MM.1S (cell line): ENCODE measurements at regions not wholly inside any gene's neighbourhood (a gene's known extent, or its start where the extent isn't known, plus 50 kb on each side); places are given as distances from the start of the nearest gene placed in this dataset.

Source experiments
- DNase-seq: peaks from one replicate; pipeline ENCODE4 v3.0.0-alpha.2; 2015
- H2AFZ ChIP-seq: fragments of 300-600 bp; sonication (generic); 2 replicates; pipeline ENCODE4 v1.6.0; 2016; ENCODE audit warnings: antibody characterized with exemption, low read length
- H3F3A ChIP-seq: fragments of 300-600 bp; sonication (generic); 2 replicates; pipeline ENCODE4 v1.6.1; 2016; ENCODE audit warnings: mild to moderate bottlenecking, antibody characterized with exemption, low read length, moderate library complexity, mixed read lengths; ENCODE audit not compliant: insufficient read depth
- H3K27ac ChIP-seq: fragments of 300-600 bp; sonication (generic); 2 replicates; pipeline ENCODE4 v1.5.1; 2016; ENCODE audit warnings: mild to moderate bottlenecking, low read length
- H3K27me3 ChIP-seq: fragments of 300-600 bp; sonication (generic); replicated peaks from 2 replicates; pipeline ENCODE4 v1.6.0; 2016; ENCODE audit warnings: low read length; ENCODE audit not compliant: insufficient read depth
- H3K36me3 ChIP-seq: fragments of 300-600 bp; sonication (generic); replicated peaks from 2 replicates; pipeline ENCODE4 v1.6.1; 2016; ENCODE audit warnings: mild to moderate bottlenecking, low read length, mixed read lengths; ENCODE audit not compliant: insufficient read depth
- H3K4me1 ChIP-seq: fragments of 300-600 bp; sonication (generic); 2 replicates; pipeline ENCODE4 v1.6.1; 2016; ENCODE audit warnings: low read length, mixed read lengths
- H3K4me2 ChIP-seq: fragments of 300-600 bp; sonication (generic); 2 replicates; pipeline ENCODE4 v1.6.0; 2016; ENCODE audit warnings: low read depth, low read length
- H3K4me3 ChIP-seq: fragments of 300-600 bp; sonication (generic); 2 replicates; pipeline ENCODE4 v1.5.1; 2016; ENCODE audit warnings: low read length, mixed read lengths
- H3K79me2 ChIP-seq: fragments of 300-600 bp; sonication (generic); 2 replicates; pipeline ENCODE4 v1.6.1; 2016; ENCODE audit warnings: mixed run types, low read length, mixed read lengths
- H3K9ac ChIP-seq: fragments of 300-600 bp; sonication (generic); 2 replicates; pipeline ENCODE4 v1.6.1; 2016; ENCODE audit warnings: low read length, mixed read lengths
- H3K9me2 ChIP-seq: fragments of 300-600 bp; sonication (generic); replicated peaks from 2 replicates; pipeline ENCODE4 v1.6.1; 2016; ENCODE audit warnings: mild to moderate bottlenecking, low read length, mixed read lengths; ENCODE audit not compliant: insufficient read depth
- H3K9me3 ChIP-seq: fragments of 300-600 bp; sonication (generic); replicated peaks from 2 replicates; pipeline ENCODE4 v1.6.1; 2016; ENCODE audit warnings: mild to moderate bottlenecking, low read length, mixed read lengths; ENCODE audit not compliant: insufficient read depth
- H4K20me1 ChIP-seq: fragments of 300-600 bp; sonication (generic); 2 replicates; pipeline ENCODE4 v1.6.1; 2016; ENCODE audit warnings: mild to moderate bottlenecking, low read length, moderate library complexity, mixed read lengths; ENCODE audit not compliant: insufficient read depth
- EZH2 ChIP-seq: fragments of 300-600 bp; sonication (generic); optimal IDR thresholded peaks from 2 replicates; pipeline ENCODE3; 2017; ENCODE audit warnings: low read depth, mild to moderate bottlenecking, antibody characterized with exemption, low read length, mixed read lengths
- EZH2phosphoT487 ChIP-seq: fragments of 300-600 bp; sonication (generic); IDR thresholded peaks from 2 replicates; pipeline ENCODE4 v1.6.1; 2018; ENCODE audit warnings: antibody characterized with exemption, low read length
- TF ChIP-seq, protein P1 (sequence below): fragments of 300-600 bp; sonication (generic); IDR thresholded peaks from 2 replicates; pipeline ENCODE4 v1.5.1; 2016; ENCODE audit warnings: antibody characterized with exemption, low read length, mixed read lengths

GRCh38 chr2:177147834-177148445, 64.7 kb upstream of the HNRNPA3 start:
- Histone ChIP-seq H3K27me3 (0 out of 2 replicates have a peak, but pooled peaks cover 6% of the 10 kb centered on the region), H2AFZ (no peak overlapping the region), H4K20me1 (no peaks in the 10 kb centered on the region), H3K4me1 (peaks cover 7% of the 10 kb centered on the region; the same call in 1 of the 2 replicates), H3F3A (no peaks in the 10 kb centered on the region), H3K9me3 (no peaks in the 10 kb centered on the region), H3K9ac (no peak overlapping the region), H3K79me2 (no peaks in the 10 kb centered on the region), H3K4me3 (peak overlapping the region; percentile 65; the same call in 1 of the 2 replicates), H3K27ac (no peak overlapping the region), H3K36me3 (no peaks in the 10 kb centered on the region), H3K9me2 (no peaks in the 10 kb centered on the region), H3K4me2 (peak overlapping the region; percentile 95)
- TF ChIP-seq, protein P1, sequence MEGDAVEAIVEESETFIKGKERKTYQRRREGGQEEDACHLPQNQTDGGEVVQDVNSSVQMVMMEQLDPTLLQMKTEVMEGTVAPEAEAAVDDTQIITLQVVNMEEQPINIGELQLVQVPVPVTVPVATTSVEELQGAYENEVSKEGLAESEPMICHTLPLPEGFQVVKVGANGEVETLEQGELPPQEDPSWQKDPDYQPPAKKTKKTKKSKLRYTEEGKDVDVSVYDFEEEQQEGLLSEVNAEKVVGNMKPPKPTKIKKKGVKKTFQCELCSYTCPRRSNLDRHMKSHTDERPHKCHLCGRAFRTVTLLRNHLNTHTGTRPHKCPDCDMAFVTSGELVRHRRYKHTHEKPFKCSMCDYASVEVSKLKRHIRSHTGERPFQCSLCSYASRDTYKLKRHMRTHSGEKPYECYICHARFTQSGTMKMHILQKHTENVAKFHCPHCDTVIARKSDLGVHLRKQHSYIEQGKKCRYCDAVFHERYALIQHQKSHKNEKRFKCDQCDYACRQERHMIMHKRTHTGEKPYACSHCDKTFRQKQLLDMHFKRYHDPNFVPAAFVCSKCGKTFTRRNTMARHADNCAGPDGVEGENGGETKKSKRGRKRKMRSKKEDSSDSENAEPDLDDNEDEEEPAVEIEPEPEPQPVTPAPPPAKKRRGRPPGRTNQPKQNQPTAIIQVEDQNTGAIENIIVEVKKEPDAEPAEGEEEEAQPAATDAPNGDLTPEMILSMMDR: no peak
- no peak for TF ChIP-seq EZH2
- TF ChIP-seq EZH2phosphoT487: no peak
- DNase-seq: no peak

DNA sequence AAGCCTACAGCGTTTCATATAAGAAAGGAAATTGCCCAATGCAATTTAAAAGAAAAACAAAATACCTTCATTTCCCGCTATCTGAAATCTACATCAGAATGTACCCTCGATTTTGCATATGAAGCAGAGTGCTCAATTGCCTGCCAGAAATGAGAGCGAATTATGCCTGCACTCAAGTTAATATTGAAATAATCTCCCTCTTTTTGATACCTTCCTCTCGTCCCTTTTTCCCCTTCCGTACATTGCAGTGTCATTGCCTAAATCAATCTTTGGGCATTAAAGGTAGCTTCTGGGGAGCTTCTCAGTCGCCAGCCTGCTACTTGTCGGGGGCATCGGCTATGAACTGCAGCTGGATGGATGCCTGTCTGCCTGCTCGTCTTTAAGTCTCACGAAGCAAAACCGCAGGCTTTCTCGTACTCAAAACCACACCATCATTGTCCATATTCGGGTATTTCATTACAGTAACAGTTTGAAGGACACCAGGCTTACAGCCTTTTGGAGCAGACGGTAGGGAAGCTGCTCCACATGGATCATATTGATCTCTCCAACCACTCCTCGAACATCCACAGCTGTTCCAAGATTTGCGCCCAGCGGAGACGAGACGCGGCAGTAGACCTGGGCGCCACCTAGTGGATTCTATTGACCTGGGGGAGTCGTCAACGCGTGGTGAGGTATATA, 64.0 kb upstream of the HNRNPA3 start:
- H2AFZ ChIP-seq: peak overlapping the region; percentile 69
- H3K9me2 ChIP-seq: no peaks in the 10 kb centered on the region
- H3K4me2 ChIP-seq: peak overlapping the region; percentile 95
- 0 out of 2 replicates have a peak, but pooled peaks cover 6% of the 10 kb centered on the region for H3K27me3 ChIP-seq
- peak; percentile 77 for DNase-seq
- no peak for TF ChIP-seq EZH2
- TF ChIP-seq, protein P1: peak; percentile 91
- peaks cover 7% of the 10 kb centered on the region; the same call in 1 of the 2 replicates for H3K4me1 ChIP-seq
- H3K27ac ChIP-seq: no peak overlapping the region
- no peaks in the 10 kb centered on the region for H4K20me1 ChIP-seq
- H3K36me3 ChIP-seq: no peaks in the 10 kb centered on the region
- no peaks in the 10 kb centered on the region for H3K79me2 ChIP-seq
- H3K4me3 ChIP-seq: peak overlapping the region; percentile 65
- no peaks in the 10 kb centered on the region for H3K9me3 ChIP-seq
- peak overlapping the region; percentile 6; the same call in 1 of the 2 replicates for H3K9ac ChIP-seq
- H3F3A ChIP-seq: no peaks in the 10 kb centered on the region

GRCh38 chr2:177149155-177149503, 63.5 kb upstream of the HNRNPA3 start:
- peaks cover 7% of the 10 kb centered on the region; the same call in 1 of the 2 replicates for H3K4me1 ChIP-seq
- H3K79me2 ChIP-seq: no peaks in the 10 kb centered on the region
- H2AFZ ChIP-seq: peak overlapping the region; percentile 69; the same call in 1 of the 2 replicates
- no peaks in the 10 kb centered on the region for H3K36me3 ChIP-seq
- no peak for TF ChIP-seq EZH2phosphoT487
- TF ChIP-seq, protein P1: no peak
- TF ChIP-seq EZH2: no peak
- H3K9me2 ChIP-seq: no peaks in the 10 kb centered on the region
- H3F3A ChIP-seq: no peaks in the 10 kb centered on the region
- no peak for DNase-seq
- H4K20me1 ChIP-seq: no peaks in the 10 kb centered on the region
- H3K27ac ChIP-seq: no peak overlapping the region
- H3K9me3 ChIP-seq: no peaks in the 10 kb centered on the region
- H3K9ac ChIP-seq: no peak overlapping the region
- H3K4me2 ChIP-seq: peak overlapping the region; percentile 95; the same call in 1 of the 2 replicates
- peak overlapping the region; percentile 65; the same call in 1 of the 2 replicates for H3K4me3 ChIP-seq
- 0 out of 2 replicates have a peak, but pooled peaks cover 6% of the 10 kb centered on the region for H3K27me3 ChIP-seq
